ENCODE measurements at regions not wholly inside any gene's neighbourhood (a gene's known extent, or its start where the extent isn't known, plus 50 kb on each side); places are given as distances from the start of the nearest gene placed in this dataset.

GRCh38 chr2:139925903-139926302, 1145.7 kb upstream of the NXPH2 start:
- no peak for DNase-seq

GRCh38 chr2:139924070-139924469, 1143.9 kb upstream of the NXPH2 start:
- no peak for DNase-seq

GRCh38 chr2:139918982-139919381, 1138.8 kb upstream of the NXPH2 start:
- no peak for DNase-seq

GRCh38 chr2:139917690-139918384, 1137.6 kb upstream of the NXPH2 start:
- DNase-seq: no peak

GRCh38 chr2:139916822-139917221, 1136.6 kb upstream of the NXPH2 start:
- DNase-seq: no peak

GRCh38 chr2:139911160-139911559, 1131.0 kb upstream of the NXPH2 start:
- DNase-seq: no peak

- no peak for DNase-seq
Observed at GRCh38 chr2:139909136-139909535, 1128.9 kb upstream of the NXPH2 start.

GRCh38 chr2:139905624-139906023, 1125.4 kb upstream of the NXPH2 start:
- no peak for DNase-seq

GRCh38 chr2:139891636-139892035, 1111.4 kb upstream of the NXPH2 start:
- no peak for DNase-seq

GRCh38 chr2:139885921-139886498, 1105.8 kb upstream of the NXPH2 start:
- DNase-seq: peak; percentile 55 to 58

- DNase-seq: no peak
Observed at GRCh38 chr2:139876964-139877363, 1096.8 kb upstream of the NXPH2 start.

GRCh38 chr2:139876321-139876720, 1096.1 kb upstream of the NXPH2 start:
- no peak for DNase-seq

GRCh38 chr2:139872503-139872902, 1092.3 kb upstream of the NXPH2 start:
- no peak for DNase-seq

GRCh38 chr2:139872032-139872431, 1091.8 kb upstream of the NXPH2 start:
- no peak for DNase-seq

- no peak for DNase-seq
Observed at GRCh38 chr2:139867601-139868226, 1087.5 kb upstream of the NXPH2 start.

- no peak for DNase-seq
Observed at GRCh38 chr2:139864821-139865302, 1084.7 kb upstream of the NXPH2 start.

- no peak for DNase-seq
Observed at GRCh38 chr2:139854769-139855483, 1074.7 kb upstream of the NXPH2 start.

- DNase-seq: no peak
Observed at GRCh38 chr2:139850254-139850890, 1070.2 kb upstream of the NXPH2 start.

- DNase-seq: no peak
Observed at GRCh38 chr2:139836769-139837168, 1056.6 kb upstream of the NXPH2 start.

- DNase-seq: no peak
Observed at GRCh38 chr2:139835101-139835500, 1054.9 kb upstream of the NXPH2 start.

- DNase-seq: no peak
Observed at GRCh38 chr2:139828011-139828410, 1047.8 kb upstream of the NXPH2 start.

- no peak for DNase-seq
Observed at GRCh38 chr2:139825726-139826125, 1045.5 kb upstream of the NXPH2 start.

GRCh38 chr2:139819273-139819796, 1039.1 kb upstream of the NXPH2 start:
- DNase-seq: no peak

All from AML-193 (cell line).